ENCODE measurements at regions not wholly inside any gene's neighbourhood (a gene's known extent, or its start where the extent isn't known, plus 50 kb on each side); places are given as distances from the start of the nearest gene placed in this dataset.

DNA sequence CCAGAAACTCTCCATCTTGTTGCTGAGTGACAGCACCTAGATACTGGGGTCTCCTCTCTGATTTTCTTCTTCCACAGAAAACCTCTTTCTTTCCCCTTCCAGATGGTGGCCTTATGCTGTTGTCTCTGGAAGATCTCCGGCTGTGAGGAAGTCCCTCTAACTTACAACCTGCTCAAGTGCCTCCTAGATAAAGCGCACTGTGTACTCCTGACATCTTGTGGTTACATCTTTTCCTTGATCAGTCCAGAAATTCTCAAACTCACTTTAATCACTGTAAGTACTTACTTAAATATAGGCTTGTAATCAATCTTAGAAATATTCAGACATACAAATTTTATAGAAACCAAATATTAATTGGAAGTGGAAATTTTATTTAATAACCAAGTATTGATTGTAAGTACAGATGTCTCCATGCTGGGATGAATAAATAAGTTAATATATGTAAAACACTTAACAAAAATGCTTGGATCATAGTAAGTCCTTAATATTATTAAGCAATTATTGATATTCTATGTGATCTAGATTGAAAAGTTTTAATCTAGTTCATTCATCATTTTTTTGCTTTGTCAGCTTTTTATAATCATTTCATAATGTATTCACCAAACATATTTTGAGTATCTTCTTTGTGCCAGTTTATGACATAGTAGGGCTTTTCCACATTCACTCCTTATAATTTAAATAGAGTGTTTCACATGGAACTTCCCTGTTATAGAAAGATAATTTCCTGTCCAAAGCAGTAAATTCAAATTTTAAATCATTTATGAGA, 1381.4 kb upstream of the CDH6 start:
- DNase-seq (ENCODE audit: low spot score): no peak

DNA sequence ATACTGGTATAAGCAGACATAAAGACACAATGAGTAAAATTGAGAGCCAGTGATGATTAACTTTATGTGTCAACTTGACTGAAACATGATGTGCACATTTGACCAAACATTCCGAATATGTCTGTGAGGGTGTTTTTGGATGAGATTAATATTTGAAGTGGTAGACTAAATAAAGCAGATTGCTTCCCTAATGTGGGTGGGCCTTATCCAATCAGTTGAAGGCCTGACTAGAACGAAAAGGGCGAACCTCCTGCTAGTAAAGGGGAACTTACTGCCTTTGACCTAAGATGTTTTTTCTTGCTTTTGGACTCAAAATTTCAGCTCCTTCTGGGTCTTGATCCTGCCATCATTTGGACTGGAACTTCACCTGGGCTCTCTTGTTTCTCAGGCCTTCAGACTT, 1387.7 kb upstream of the CDH6 start:
- DNase-seq (ENCODE audit: low spot score): no peak

DNA sequence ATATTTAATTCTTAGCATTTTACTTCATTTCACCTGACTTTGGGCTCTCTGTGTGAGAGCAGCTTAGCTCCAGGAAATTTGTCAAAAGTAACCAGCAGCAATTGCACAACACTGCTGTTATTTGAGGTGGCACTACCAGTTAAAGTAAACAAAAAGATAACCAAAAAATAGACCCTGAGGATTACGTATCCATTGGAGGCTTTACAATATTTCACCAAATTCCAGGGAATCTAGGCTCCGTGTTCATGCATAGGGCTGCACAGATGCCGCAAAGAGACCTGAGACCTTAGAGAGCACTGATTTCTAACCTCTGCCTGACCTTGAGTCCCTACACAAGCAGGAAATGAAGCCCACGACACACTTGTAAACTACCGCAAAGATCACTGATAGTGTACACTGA, 1392.7 kb upstream of the CDH6 start:
- no peak for DNase-seq (ENCODE audit: low spot score)

DNA sequence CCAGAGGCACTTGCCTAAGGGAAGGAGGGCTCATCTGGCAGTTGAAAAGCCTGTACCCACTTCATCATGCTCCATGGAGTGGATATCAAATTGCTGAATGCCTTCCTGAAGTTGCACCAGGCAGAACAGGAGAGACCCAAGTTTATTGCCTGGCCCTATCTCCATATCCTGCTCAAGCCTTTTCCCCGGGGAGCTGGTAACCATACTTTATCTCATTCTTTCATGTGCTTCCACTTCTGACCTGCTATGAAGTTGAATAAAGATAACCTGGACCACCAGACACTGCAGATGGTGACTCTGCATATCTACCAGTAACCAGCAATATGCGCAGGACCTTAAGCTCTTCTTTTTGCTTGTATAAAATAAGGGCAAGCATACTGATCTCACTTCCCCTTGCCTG, 1397.5 kb upstream of the CDH6 start:
- DNase-seq (ENCODE audit: low spot score): no peak

DNA sequence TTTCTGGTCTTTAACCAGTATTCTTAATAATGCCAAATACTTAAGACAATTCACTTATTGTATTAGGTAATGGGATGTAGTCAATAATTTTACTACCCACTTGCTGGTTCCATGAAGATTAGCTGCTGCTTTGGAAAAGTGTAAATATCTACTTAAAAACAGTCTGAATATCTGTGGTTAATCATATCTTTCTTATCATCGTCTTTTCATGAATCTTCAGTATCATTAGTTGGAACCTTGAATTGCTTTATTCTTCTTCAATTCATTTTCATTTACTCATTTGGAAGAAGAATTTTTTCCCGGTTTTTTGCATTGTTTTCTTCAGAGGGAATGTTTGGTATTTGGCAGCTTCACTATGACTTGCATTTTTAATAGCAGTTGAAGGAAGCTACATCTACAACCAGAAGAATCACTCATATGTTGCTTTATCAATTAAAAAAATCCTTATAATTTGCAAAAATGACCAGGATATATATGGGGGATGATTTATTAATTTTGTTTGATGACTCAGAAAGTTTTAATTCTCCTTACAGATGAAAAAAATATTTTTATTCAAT, 1398.3 kb upstream of the CDH6 start:
- no peak for DNase-seq (ENCODE audit: low spot score)

DNA sequence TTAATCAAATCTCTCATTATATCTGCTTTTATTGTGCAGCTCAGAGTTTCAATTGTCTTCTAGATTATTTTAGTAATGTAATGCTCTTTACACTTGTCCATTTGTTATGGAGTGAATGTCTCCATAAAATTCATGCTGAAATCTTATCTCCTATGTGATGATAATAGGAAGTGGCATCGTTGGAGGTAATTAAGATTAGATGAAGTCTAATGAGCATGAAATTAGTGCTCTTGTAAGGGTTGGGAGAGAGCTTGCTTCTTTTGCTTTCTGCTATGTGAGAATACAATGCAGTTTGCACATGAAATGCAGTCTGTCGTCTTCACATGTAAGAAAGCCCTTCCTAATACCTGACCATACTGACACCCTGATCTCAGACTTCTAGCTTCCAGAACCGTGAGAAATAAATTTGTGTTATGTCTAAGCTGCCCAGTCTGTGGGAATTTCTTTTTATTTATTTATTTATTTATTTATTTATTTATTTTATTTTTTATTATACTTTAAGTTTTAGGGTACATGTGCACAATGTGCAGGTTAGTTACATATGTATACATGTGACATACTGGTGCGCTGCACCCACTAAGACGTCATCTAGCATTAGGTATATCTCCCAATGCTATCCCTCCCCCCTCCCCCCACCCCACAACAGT, 1399.2 kb upstream of the CDH6 start:
- DNase-seq (ENCODE audit: low spot score): no peak

DNA sequence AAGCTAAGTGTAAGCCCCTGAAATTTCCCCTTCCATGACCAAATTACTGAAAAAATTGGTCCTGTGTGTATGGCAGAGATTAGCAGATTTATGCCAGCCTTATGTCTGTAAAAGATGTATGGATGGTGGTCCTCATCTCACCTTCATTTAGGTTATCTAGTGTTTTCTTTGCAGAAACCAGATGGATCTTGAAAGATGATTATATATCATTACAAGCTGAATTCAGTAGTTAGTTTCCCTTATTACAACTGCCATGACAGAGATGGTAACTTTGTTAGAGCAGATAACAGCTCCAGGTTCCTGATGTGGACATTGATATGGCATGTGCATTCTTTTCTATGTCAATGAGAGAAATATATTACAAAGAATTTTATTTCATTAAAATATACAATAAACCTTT, 1403.2 kb upstream of the CDH6 start:
- no peak for DNase-seq (ENCODE audit: low spot score)

DNA sequence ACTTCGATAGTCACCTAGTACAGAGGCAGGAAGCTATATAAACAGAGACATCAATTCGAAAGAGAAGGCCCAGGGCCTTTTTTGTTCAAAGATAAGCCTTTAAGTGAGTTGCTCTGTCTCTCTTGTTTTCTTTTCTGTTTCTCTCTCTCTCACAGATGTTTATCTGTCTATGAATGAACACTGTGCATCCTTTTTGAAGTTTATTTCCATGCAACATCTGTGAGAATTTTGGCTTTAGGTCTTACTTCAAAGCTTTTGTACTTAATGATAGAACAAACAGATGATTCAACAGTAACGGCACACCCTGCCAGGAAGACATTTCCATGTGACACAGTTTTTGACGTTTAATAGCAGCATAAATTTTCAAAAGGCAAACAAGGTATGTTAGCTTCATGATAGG, 1413.1 kb upstream of the CDH6 start:
- no peak for DNase-seq (ENCODE audit: low spot score)

DNA sequence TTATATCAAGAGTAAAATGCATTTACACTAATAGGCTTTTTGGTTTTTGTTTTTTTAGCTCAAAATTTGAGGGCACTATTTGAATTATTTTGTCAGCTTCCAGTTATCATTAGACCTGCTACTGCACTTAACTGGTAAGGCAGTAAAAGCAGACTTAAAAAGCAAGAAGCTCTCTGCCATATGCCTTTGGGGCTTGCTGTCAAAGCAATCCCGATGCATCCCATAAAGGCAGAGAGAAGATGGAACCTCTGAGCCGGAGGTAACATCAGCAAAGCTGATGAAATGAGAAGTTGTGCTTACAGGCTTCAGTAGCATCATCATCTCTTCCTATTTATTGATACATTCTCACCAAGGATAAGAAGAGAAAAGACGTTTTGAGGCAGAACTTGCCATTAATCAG, 1414.3 kb upstream of the CDH6 start:
- DNase-seq (ENCODE audit: low spot score): no peak

DNA sequence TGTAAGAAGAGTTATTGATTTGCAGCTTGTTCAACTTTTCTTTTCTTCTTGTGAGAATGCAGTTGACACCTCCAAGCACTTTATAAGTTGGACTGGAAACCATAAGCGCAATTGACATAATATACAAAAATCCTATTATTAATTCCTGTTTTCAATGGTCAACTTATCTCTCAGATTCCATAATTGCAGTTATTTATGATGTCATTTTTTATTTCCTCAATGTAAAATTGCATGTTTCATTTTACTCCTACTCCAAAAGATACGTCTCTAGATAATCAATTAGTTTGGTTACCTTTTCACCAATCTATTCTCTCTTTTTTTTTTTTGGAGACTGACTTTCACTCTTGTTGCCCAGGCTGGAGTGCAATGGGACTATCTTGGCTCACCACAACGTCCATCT, 1416.1 kb upstream of the CDH6 start:
- DNase-seq (ENCODE audit: low spot score): no peak

DNA sequence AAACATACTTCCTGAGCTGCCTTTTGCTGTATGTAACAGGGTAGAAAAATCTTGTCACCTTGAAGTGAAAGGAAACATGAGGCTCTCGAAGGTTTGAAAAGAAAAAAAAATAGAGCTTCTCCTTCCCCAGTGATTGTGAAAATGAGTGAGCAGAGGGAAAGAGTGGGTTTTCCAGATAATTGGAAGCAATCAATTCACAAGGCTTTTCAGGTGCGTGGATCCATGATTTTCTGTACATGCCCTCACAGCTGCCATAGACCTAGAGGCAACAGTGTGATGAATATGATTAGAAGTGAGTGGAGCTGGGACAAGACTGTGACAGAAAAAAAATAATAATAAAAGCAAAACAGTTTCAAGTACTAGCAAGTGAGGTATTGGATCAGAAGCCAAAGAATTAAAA, 1422.5 kb upstream of the CDH6 start:
- no peak for DNase-seq (ENCODE audit: low spot score)

DNA sequence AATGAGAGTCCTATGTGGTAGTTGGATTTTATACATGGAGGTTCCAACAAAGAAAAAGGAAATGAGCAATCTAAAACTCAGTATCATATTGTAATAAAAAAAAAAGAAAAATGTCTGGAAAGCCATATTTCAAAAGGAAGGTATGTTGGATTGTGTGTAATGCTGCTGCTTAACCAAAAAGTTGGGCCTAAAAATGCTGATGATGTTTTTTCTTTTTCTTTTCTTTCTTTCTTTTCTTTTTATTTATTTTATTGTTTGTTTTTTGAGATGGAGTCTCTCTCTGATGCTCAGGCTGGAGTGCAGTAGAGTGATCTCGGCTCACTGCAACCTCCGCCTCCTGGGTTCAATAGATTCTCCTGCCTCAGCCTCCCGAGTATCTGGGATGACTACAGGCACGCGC, 1424.0 kb upstream of the CDH6 start:
- DNase-seq (ENCODE audit: low spot score): no peak

DNA sequence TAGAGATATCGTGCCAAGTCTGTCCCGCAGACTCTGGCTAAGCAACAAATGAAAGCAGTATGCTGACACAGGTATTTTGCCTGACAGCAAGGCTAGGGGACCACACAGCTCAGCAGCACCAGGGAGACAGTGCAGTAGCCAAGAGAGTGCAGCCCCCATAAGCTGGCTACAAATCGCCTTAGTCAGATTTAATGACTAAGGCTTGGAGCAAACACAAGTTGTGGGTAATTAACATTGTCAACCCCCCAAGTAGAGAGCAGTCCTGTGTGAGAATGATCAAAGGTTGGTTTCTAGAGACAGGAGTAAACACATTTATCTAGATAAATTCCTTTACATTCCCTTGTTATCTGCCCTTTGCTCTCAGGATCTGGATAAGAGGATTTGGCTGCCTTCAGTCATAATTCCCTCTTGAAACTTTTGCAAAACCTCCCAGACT, 1434.5 kb upstream of the CDH6 start:
- DNase-seq (ENCODE audit: low spot score): no peak

DNA sequence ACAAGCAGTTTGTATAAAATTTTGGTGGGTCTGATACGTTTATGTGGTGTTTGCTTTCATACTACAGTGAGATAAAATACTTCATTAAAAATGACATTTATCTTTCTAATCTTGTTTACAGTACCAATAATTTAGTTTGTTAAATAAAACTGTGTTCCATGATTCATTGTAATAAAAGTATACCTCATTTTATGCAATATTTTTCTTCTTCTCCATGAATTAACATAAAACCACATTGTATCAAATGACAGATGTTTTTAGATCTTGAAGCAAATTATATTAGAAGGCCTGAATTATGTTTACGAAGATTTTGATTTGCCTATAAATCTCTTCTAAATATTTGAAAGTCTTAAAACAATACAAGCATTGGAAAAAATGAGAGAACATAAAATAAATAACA, 1443.0 kb upstream of the CDH6 start:
- no peak for DNase-seq (ENCODE audit: low spot score)

DNA sequence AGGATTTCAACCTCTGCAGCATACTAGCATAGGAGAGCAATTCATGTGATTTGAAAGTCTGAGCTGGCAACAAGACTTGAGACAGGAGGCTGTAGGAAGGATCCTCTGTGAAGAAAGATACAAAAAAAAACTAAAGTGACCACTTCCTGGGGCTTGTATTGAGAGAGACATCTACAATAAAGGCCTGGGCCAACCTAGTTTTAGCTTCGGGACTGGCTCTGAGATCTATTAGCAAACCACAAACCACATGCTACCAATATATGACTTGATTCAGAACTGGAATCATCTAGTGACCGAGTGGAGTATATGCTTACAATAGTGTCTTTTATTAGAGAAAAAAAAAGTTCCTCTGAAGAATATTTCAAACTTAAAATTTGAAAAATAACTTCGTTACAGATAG, 1448.9 kb upstream of the CDH6 start:
- no peak for DNase-seq (ENCODE audit: low spot score)

DNA sequence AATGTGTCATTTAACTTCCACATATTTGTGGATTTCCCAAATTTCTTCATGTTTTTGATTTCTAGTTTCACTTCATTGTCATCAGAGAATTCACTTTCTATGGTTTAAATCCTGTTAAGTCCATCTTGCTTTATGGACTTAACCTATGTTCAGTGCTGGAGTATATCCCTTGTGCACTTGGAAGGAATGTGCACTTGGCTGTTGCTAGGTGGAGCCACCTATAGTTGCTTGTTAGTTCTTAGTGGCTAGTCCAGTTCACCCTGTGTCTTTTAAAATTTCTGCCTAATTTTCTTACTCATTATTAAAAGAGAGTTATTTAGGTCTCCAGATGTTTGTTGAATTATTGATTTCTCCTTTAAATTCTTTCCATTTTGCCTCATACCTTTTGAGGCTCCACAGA, 1472.5 kb upstream of the CDH6 start:
- no peak for DNase-seq (ENCODE audit: low spot score)

DNA sequence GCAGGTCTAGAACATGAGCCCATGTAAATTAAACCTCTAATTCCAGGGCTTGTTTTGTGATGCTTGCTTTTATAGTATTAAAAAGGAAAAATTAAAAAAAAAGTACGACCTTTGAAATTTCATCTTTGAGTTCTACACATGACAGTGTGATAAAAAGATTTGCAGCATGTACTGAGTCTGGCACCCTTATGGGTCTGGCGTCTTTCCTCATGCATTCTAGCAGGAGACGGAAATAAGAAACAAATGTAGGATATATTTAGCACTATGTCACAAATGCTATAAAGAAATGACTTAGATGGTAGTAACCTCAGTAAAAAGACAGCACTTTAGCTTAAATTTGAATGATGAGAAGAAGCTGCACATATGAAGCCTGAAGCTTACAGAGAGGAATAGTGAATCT, 1474.3 kb upstream of the CDH6 start:
- no peak for DNase-seq (ENCODE audit: low spot score)

DNA sequence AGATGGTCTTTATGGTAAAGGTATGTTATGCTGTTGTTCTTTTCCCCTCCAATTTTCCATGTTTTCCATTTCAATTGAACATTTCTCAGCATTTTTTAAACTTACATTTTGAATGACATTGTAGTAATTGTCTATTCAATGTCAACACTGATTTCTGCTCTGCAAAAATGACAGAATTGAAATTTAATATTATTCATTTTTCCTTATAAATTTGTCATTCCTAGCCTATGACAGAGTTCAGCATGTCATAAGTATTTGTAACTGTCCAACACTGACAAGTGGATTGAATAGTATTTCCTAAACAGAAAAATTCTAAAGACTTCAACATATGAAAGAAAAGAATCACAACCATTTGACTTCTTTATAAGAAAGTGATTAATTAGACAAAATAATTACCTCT, 1478.3 kb upstream of the CDH6 start:
- no peak for DNase-seq (ENCODE audit: low spot score)

DNA sequence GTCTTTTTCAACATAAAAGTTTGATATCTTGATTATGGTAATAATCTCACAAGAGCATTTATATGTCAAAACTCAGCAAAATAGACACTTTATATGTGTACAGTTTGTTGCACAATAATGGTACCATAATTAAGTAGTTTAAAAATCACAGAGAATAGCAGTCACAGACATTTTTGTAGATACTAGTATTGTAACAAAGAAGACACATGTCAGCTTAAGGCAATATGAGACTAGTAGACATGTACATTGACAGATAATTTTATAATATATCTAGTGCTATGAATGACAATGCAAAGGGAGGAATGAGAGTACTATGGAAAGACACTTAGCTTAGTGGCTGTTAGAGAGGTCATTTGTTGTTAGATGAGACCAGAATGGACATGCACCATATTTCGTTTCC, 1490.6 kb upstream of the CDH6 start:
- DNase-seq (ENCODE audit: low spot score): no peak

DNA sequence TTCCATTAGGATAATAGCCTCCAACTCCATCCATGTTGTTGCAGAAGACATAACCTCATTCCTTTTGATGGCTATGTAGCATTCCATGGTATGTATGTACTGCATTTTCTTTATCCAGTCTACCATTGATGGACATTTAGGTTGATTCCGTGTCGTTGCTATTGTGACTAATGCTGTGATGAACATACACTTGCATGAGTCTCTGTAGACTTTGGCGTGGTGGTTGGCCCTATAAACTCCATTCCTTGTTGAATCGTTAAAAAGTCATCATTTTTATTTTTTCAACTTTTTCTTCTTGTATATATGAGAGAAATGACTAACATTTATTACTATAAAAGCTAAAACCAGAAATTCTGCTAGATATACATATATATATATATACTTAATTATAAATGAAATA, 1491.9 kb upstream of the CDH6 start:
- no peak for DNase-seq (ENCODE audit: low spot score)

DNA sequence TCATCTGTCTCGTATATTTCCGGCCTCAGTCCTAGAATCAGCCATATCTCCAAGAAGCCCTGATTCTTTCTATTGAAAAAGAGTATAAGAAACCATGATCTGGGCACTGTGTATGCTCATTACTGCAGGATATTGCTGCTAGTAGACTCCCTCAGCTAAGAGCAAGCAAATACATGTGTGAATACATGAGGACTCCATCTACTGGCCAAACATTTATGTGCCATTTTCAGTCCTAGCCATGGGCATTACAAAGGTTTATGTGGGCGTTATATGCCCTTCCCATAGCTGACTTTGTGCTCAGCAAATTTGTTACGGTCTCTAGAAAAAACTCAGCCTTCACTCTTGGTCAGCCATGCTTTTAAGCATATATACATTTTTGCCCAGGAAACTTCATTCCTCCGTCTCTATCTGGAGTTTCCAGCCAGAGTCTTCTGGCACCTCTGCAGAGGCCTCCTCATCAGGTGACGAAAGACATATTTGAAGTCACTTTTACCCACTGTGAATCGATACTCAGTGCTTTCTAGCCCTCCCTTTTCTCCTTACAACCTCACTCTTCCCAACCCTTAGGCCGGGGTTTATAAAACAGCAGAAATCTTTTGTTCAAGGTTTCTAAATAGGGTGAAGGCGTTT, 1495.6 kb upstream of the CDH6 start:
- DNase-seq (ENCODE audit: low spot score): no peak

DNA sequence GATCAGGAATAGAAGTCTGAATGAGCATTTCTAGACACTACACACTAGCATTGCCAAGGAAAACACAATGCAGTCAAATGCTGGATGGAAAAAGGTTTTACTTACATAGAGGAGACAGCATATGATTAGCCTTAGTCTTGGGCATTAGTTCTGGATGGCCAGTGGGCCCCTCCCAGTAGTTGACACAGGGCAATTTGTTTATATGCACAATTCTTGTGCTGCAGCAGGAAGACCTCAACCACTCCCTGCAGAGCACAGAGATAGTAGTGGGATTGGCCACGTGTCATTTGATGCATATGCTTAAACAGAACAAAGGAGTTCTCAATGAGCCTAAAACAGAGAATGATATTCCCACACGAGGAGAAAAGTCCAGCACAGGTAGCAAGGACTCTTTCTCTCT, 1496.2 kb upstream of the CDH6 start:
- no peak for DNase-seq (ENCODE audit: low spot score)

DNA sequence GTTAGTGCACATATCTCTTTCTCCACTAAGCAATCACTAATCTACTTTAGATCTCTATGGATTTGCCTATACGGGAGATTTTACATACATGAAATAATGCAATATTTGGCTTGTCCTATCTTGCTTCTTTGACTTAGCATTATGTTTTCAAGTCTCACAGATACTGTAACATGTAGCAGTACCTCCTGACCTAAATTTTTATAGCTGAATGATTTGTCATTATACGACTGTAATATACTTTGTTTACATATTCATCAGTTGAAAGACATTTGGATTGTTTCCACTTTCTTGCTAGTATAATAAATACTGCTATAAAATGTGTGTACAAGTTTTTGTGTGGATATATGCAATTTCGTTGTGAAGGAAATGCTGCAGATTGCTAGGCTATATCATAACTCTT, 1520.8 kb upstream of the CDH6 start:
- DNase-seq (ENCODE audit: low spot score): no peak
